Gastrocnemius medialis (tissue), 4 donors: ENCODE measurements at regions not wholly inside any gene's neighbourhood (a gene's known extent, or its start where the extent isn't known, plus 50 kb on each side); places are given as distances from the start of the nearest gene placed in this dataset.
A peak's percentile ranks its signal among the peaks of the same experiment; 100 is the strongest.

Source experiments
- ATAC-seq, 2 donors: fragments of 150-250 bp; one replicate each; pipeline ENCODE4 v1.9.1; 2016
- DNase-seq, 2 donors: peaks; one replicate each; pipeline ENCODE4 v3.0.0-alpha.2; 2019
- H3K27ac ChIP-seq, 4 donors: fragments of 200-600 bp; sonication (generic); 1 replicate in 1 of 4; 2 replicates in 3 of 4; pipeline ENCODE4 v1.5.1; 2016 to 2018; ENCODE audit warnings: mild to moderate bottlenecking in 2 of 4, moderate library complexity in 1 of 4
- H3K27me3 ChIP-seq, 3 donors: fragments of 200-600 bp; sonication (generic) in 2 of 3; 1 replicate in 1 of 3; 2 replicates in 2 of 3; pipeline versions ENCODE4 v1.5.1 to v1.6.0; 2016 to 2019; ENCODE audit warnings: mild to moderate bottlenecking in 1 of 3, moderate library complexity in 1 of 3
- H3K36me3 ChIP-seq, 2 donors: fragments of 200-600 bp; sonication (generic) in 1 of 2; one replicate each; pipeline ENCODE4 v1.5.1; 2017 to 2018
- H3K4me1 ChIP-seq, 2 donors: fragments of 200-600 bp; sonication (generic) in 1 of 2; one replicate each; pipeline ENCODE4 v1.5.1; 2016 to 2017; ENCODE audit warnings: mild to moderate bottlenecking in 2 of 2
- H3K4me3 ChIP-seq, 4 donors: fragments of 200-600 bp; sonication (generic) in 3 of 4; 1 replicate in 1 of 4; 2 replicates in 3 of 4; pipeline ENCODE4 v1.5.1; 2016 to 2019; ENCODE audit warnings: mild to moderate bottlenecking in 2 of 4
- H3K9me3 ChIP-seq, 3 donors: fragments of 200-600 bp; sonication (generic) in 2 of 3; 1 replicate in 1 of 3; 2 replicates in 2 of 3; pipeline ENCODE4 v1.5.1; 2016 to 2019
- POLR2A ChIP-seq, 2 donors: fragments of 450-650 bp; IDR thresholded peaks; one replicate each; pipeline ENCODE4 v1.6.1; 2017; ENCODE audit warnings: antibody characterized with exemption in 2 of 2, mild to moderate bottlenecking in 2 of 2, moderate library complexity in 2 of 2
- in situ Hi-C, 4 donors: fragments of 200-750 bp; cut with MboI; loops; one replicate each; pipeline versions ENCODE4 v1.15.0 to v1.8.0; 2017; ENCODE audit warnings: low sequenced_read_pairs in 4 of 4
- intact Hi-C: fragments of 100-400 bp; cut with DNase I; formaldehyde crosslinking; loops from one replicate; pipeline ENCODE4 v1.15.1; 2023; ENCODE audit warnings: low total_unique reads
- TF ChIP-seq, protein P1 (sequence below), 5 experiments: fragments of 450-650 bp in 3 of 5; fragments of 200-600 bp in 2 of 5; sonication (generic) in 2 of 5; IDR thresholded peaks in 4 of 5; conservative IDR thresholded peaks in 1 of 5; 1 replicate in 4 of 5; 2 replicates in 1 of 5; pipeline ENCODE4 v1.5.1; 2016 to 2019; ENCODE audit warnings: antibody characterized with exemption in 5 of 5, mild to moderate bottlenecking in 3 of 5, moderate library complexity in 3 of 5

DNA sequence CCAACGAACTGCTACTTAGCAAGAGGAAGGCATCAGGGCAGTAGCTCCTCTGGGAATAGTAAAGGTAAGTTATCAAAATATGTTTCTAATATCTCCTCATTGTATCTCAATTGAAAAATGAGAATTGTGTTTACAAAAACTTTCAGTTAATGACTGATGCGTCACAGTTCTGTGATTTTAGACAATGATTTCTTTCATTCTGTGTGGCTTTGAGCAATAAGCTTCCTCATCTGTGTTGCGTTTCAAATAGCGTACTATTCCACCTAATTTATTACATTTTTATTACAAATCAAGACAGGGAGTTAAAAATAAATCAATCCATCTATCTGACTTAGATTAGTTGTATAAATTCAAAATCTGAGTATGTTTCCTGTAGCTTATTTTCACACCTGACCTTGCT, 145.0 kb downstream of the CAAP1 start:
- Histone ChIP-seq H3K27me3 (no peaks in the 10 kb centered on the region), H3K36me3 (no peaks in the 10 kb centered on the region), H3K4me1 (no peaks in the 10 kb centered on the region), H3K27ac (no peak overlapping the region), H3K4me3 (no peak overlapping the region), H3K9me3 (no peaks in the 10 kb centered on the region)
- intact Hi-C loops (no loop called here), in situ Hi-C loops (loop anchor here (10.0 to 25.0 kb wide), 2 partner anchors 227 to 240 kb away; no protein-coding TSS in a partner anchor)
- DNase-seq (no peak), ATAC-seq (no peak)
- TF ChIP-seq POLR2A (IDR thresholded peaks at IDR 0.05): no peak
- TF ChIP-seq, protein P1, sequence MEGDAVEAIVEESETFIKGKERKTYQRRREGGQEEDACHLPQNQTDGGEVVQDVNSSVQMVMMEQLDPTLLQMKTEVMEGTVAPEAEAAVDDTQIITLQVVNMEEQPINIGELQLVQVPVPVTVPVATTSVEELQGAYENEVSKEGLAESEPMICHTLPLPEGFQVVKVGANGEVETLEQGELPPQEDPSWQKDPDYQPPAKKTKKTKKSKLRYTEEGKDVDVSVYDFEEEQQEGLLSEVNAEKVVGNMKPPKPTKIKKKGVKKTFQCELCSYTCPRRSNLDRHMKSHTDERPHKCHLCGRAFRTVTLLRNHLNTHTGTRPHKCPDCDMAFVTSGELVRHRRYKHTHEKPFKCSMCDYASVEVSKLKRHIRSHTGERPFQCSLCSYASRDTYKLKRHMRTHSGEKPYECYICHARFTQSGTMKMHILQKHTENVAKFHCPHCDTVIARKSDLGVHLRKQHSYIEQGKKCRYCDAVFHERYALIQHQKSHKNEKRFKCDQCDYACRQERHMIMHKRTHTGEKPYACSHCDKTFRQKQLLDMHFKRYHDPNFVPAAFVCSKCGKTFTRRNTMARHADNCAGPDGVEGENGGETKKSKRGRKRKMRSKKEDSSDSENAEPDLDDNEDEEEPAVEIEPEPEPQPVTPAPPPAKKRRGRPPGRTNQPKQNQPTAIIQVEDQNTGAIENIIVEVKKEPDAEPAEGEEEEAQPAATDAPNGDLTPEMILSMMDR (IDR thresholded peaks at IDR 0.05 in 4 of 5, conservative IDR thresholded peaks at IDR 0.05 in 1 of 5): no peak

DNA sequence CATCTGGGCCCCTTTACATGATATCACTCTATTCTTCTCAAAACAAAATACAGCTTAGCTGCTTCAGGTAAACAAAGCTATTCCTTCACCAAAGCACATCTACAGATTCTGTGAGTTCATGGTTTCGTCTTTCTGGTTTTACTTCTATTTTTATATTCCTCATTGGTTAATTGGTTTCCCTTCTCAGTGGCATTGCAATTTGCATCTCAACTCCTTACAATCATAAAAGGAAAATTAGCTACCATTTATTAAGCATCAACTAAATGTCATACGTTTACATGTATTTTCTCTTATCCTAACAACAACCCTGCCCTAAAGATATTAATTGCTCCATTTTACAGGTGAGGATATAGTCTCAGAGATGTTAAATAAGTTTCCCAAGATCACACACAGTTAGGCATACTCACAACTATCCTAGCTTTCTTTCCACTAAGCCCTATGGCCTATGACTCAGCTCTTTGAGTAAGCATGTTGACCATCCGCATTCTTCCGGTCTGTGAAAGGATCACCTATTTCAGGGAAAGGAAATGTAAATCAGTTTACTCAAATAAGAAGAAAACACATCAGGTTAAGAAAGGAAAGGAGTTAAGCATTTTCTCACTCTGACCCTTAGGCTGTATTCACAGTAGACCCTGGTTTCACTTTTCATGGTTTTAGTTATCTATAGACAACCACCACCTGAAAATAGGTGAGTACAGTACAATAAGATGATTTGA, 146.1 kb downstream of the CAAP1 start:
- no peaks in the 10 kb centered on the region for H3K36me3 ChIP-seq
- intact Hi-C loops (no loop called here), in situ Hi-C loops (loop anchor here (10.0 to 25.0 kb wide), 2 partner anchors 228 to 241 kb away; no protein-coding TSS in a partner anchor)
- H3K4me1 ChIP-seq: no peaks in the 10 kb centered on the region
- H3K4me3 ChIP-seq: no peak overlapping the region
- TF ChIP-seq, protein P1 (IDR thresholded peaks at IDR 0.05 in 4 of 5, conservative IDR thresholded peaks at IDR 0.05 in 1 of 5): no peak
- TF ChIP-seq POLR2A (IDR thresholded peaks at IDR 0.05): no peak
- no peak overlapping the region for H3K27ac ChIP-seq
- no peaks in the 10 kb centered on the region for H3K9me3 ChIP-seq
- H3K27me3 ChIP-seq: no peaks in the 10 kb centered on the region
- DNase-seq (no peak), ATAC-seq (no peak)

DNA sequence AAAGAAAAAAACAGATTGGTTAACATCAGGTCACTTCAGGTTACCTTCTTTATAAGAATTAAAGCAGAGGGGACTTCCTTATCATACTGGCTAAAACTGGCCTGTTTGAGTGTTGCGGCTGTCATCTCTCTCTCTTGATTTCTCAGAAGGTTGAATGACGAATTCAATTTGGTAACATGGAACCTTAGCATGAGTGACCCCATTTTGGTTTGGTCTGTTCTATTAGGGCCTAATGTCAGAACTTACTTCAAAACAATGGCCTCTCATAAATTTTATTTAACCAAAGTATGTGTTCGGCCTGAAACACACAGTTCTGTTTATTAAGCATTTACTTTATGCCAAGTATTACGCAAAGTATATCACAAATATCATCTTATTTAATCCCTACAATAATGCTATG, 147.5 kb downstream of the CAAP1 start:
- Histone ChIP-seq H3K27me3 (no peaks in the 10 kb centered on the region), H3K27ac (no peak overlapping the region), H3K4me1 (no peaks in the 10 kb centered on the region), H3K9me3 (no peaks in the 10 kb centered on the region), H3K36me3 (no peaks in the 10 kb centered on the region), H3K4me3 (no peak overlapping the region)
- TF ChIP-seq, protein P1 (IDR thresholded peaks at IDR 0.05 in 4 of 5, conservative IDR thresholded peaks at IDR 0.05 in 1 of 5): no peak
- no peak for TF ChIP-seq POLR2A (IDR thresholded peaks at IDR 0.05)
- ATAC-seq: no peak
- no peak for DNase-seq
- in situ Hi-C loops (loop anchor here (10.0 to 25.0 kb wide), 2 partner anchors 230 to 242 kb away; no protein-coding TSS in a partner anchor), intact Hi-C loops (no loop called here)

DNA sequence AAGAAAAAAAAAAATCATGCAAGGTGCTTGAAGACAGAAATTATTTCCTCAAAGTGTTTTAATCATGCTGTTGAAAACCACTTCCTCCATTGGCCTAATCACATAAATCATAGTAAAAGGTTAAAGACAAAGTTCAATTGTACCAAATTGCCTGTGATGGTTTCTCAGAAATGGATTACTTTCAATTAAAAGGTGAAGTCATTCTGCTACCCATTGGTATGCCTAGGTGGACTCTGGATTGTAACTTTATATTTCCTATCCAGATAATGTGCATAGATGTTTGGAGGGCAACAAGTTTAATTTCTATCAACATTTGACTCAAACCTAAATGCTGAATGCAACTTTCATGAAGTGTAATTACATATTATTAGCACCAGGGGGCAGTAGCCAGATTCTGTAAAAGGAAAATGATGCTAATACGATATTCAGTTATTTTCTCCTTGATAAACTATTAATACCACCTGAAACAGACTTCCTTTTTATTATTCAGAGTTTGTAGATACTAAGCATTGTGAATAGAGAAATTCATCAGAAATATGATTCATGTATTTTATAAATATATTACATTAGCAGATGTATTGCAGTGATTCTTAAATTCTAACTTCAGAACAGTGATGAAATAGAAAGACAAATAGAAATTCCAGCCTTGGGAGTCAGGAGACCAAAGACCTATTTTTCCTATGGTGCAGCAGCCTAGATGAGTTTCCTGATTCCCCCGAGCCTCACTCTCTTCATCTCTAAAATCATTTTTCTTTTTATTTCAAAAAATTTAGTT, 148.2 kb downstream of the CAAP1 start:
- Histone ChIP-seq H3K4me1 (no peaks in the 10 kb centered on the region), H3K9me3 (no peaks in the 10 kb centered on the region), H3K27me3 (no peaks in the 10 kb centered on the region), H3K27ac (no peak overlapping the region), H3K36me3 (no peaks in the 10 kb centered on the region), H3K4me3 (no peak overlapping the region)
- no peak for ATAC-seq
- no peak for DNase-seq
- in situ Hi-C loops (loop anchor here (10.0 to 25.0 kb wide), 2 partner anchors 230 to 243 kb away; no protein-coding TSS in a partner anchor), intact Hi-C loops (no loop called here)
- no peak for TF ChIP-seq POLR2A (IDR thresholded peaks at IDR 0.05)
- TF ChIP-seq, protein P1 (IDR thresholded peaks at IDR 0.05 in 4 of 5, conservative IDR thresholded peaks at IDR 0.05 in 1 of 5): peak; percentile 26 to 77 (median 41)
